Calu3 (cell line): ENCODE measurements at regions not wholly inside any gene's neighbourhood (a gene's known extent, or its start where the extent isn't known, plus 50 kb on each side); places are given as distances from the start of the nearest gene placed in this dataset.

ENCODE experiments used
- BruUV-seq: library from RNA; stranded (reverse); fragments of 400-500 nt; replicated peaks from 2 replicates; lab custom pipeline; 2021; lab: Mats Ljungman, UMichigan
- CTCF ChIA-PET: fragments of 300-600 bp; sonication (Branson Sonifier 250); formaldehyde crosslinking; loops from one replicate; lab custom pipeline; 2022; ENCODE audit warnings: antibody characterized with exemption; lab: Charles Lee
- DNase-seq: peaks from one replicate; pipeline ENCODE4 v3.0.0; 2022
- H3K27ac Mint-ChIP-seq: one replicate; pipeline ENCODE4 v1.8.0; 2022; ENCODE audit warnings: mixed read lengths; ENCODE audit not compliant: unreplicated experiment
- H3K27me3 Mint-ChIP-seq: one replicate; pipeline ENCODE4 v1.8.0; 2022; ENCODE audit warnings: mixed read lengths; ENCODE audit not compliant: unreplicated experiment
- H3K36me3 Mint-ChIP-seq: one replicate; pipeline ENCODE4 v1.8.0; 2022; ENCODE audit warnings: mild to moderate bottlenecking, moderate library complexity, mixed read lengths; ENCODE audit not compliant: insufficient read depth, unreplicated experiment
- H3K4me1 Mint-ChIP-seq: one replicate; pipeline ENCODE4 v1.8.0; 2022; ENCODE audit warnings: mild to moderate bottlenecking, low read depth, mixed read lengths; ENCODE audit not compliant: unreplicated experiment
- H3K4me3 Mint-ChIP-seq: one replicate; pipeline ENCODE4 v1.8.0; 2022; ENCODE audit warnings: mild to moderate bottlenecking, low read depth, moderate library complexity, mixed read lengths; ENCODE audit not compliant: unreplicated experiment
- H3K9me3 Mint-ChIP-seq: one replicate; pipeline ENCODE4 v1.8.0; 2022; ENCODE audit warnings: low read depth, mixed read lengths; ENCODE audit not compliant: unreplicated experiment
- intact Hi-C: fragments of 100-400 bp; cut with micrococcal nuclease; formaldehyde crosslinking; loops from one replicate; pipeline ENCODE4 v1.10.0; 2022; ENCODE audit not compliant: unreplicated experiment
- TF ChIP-seq, protein P1 (sequence below): fragments of 200-600 bp; IDR thresholded peaks from one replicate; pipeline ENCODE4 v1.8.0; 2022; ENCODE audit warnings: antibody characterized with exemption; ENCODE audit not compliant: unreplicated experiment

DNA sequence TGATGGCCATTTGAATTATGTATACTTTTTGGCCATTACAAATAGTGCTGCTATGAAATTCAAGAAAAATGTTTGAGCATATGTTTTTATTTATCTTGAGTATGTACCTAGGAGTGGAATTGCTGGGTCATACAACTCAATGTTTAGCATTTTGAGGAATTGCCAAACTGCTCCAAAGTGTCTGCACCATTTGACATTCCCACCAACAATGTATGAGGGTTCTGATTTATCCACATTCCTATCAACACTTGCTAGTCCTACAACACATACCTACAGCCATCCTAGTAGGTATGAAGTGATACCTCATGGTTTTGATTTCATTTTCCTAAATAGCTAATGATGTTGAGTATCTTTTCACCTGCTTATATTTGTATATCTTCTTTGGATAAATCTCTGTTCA, 165.5 kb downstream of the NOC3L start:
- intact Hi-C loops, result no loop called here
- Mint-ChIP-seq H3K27me3 (peaks cover 23% of the 10 kb centered on the region), H3K9me3 (no peaks in the 10 kb centered on the region), H3K36me3 (no peaks in the 10 kb centered on the region), H3K27ac (no peak overlapping the region), H3K4me3 (no peak overlapping the region), H3K4me1 (no peaks in the 10 kb centered on the region)
- CTCF ChIA-PET, result no interaction called here
- TF ChIP-seq, protein P1, sequence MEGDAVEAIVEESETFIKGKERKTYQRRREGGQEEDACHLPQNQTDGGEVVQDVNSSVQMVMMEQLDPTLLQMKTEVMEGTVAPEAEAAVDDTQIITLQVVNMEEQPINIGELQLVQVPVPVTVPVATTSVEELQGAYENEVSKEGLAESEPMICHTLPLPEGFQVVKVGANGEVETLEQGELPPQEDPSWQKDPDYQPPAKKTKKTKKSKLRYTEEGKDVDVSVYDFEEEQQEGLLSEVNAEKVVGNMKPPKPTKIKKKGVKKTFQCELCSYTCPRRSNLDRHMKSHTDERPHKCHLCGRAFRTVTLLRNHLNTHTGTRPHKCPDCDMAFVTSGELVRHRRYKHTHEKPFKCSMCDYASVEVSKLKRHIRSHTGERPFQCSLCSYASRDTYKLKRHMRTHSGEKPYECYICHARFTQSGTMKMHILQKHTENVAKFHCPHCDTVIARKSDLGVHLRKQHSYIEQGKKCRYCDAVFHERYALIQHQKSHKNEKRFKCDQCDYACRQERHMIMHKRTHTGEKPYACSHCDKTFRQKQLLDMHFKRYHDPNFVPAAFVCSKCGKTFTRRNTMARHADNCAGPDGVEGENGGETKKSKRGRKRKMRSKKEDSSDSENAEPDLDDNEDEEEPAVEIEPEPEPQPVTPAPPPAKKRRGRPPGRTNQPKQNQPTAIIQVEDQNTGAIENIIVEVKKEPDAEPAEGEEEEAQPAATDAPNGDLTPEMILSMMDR, result no peak
- BruUV-seq, result no TSS peak
- DNase-seq, result no peak

DNA sequence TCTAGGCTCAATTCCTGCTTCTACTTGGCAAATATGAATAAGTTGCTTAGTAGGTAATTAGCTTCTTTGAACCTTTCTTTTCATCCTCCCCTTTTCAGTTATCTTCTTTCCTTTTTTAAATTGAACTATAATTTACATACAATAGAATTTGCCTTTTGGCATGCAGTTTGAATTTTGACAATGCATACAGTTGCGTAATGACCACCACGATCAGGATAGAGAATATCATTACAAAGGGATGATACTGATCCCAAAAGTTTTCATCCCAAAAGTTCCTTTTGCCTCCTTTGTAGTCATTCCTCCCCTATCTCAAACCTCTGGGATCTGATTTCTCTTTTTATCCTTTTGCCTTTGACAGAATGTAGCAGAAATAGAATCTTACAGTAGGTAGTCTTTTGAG, 164.4 kb downstream of the NOC3L start:
- CTCF ChIA-PET, result no interaction called here
- BruUV-seq, result no TSS peak
- intact Hi-C loops, result no loop called here
- no peak overlapping the region for H3K4me3 Mint-ChIP-seq
- H3K36me3 Mint-ChIP-seq, result no peaks in the 10 kb centered on the region
- H3K27me3 Mint-ChIP-seq, result peaks cover 30% of the 10 kb centered on the region
- no peaks in the 10 kb centered on the region for H3K9me3 Mint-ChIP-seq
- H3K27ac Mint-ChIP-seq, result no peak overlapping the region
- no peak for DNase-seq
- TF ChIP-seq, protein P1, result no peak
- H3K4me1 Mint-ChIP-seq, result no peaks in the 10 kb centered on the region

DNA sequence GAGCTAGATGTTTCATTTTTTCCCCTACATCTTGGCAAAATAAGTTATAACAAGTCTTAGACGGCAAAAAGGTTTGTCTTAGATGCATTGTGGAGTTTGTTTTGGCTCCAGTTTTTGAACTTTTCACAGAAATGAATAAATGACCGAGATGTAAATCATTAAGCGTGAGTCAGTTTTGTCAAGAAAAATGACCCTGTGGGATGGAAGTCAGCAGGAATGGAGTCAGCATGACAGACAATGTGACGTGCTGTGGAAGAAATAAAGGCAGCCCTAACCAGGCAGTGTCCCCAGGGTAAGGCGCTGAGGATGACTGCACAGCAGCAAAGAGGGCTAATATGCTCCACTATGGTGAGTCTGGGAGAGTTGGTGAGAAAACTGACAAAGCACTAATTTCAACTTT, 163.2 kb downstream of the NOC3L start:
- Mint-ChIP-seq H3K4me1 (no peaks in the 10 kb centered on the region), H3K4me3 (no peak overlapping the region), H3K9me3 (no peaks in the 10 kb centered on the region), H3K27me3 (peaks cover 30% of the 10 kb centered on the region), H3K27ac (no peak overlapping the region), H3K36me3 (no peaks in the 10 kb centered on the region)
- BruUV-seq, result no TSS peak
- intact Hi-C loops, result no loop called here
- CTCF ChIA-PET, result no interaction called here
- DNase-seq, result no peak
- TF ChIP-seq, protein P1, result no peak

GRCh38 chr10:94200146-94200837, 162.4 kb downstream of the NOC3L start:
- Mint-ChIP-seq H3K4me1 (no peaks in the 10 kb centered on the region), H3K36me3 (no peaks in the 10 kb centered on the region), H3K27ac (no peak overlapping the region), H3K4me3 (no peak overlapping the region), H3K9me3 (no peaks in the 10 kb centered on the region), H3K27me3 (peaks cover 29% of the 10 kb centered on the region)
- DNase-seq, result no peak
- intact Hi-C loops, result no loop called here
- TF ChIP-seq, protein P1, result no peak
- CTCF ChIA-PET, result no interaction called here
- no TSS peak for BruUV-seq
